Erythroblast (primary cell): ENCODE measurements at regions not wholly inside any gene's neighbourhood (a gene's known extent, or its start where the extent isn't known, plus 50 kb on each side); places are given as distances from the start of the nearest gene placed in this dataset.

ENCODE experiments used
- GATA1 ChIP-seq: IDR thresholded peaks from 2 replicates; pipeline ENCODE4 v1.6.1; 2011; ENCODE audit warnings: low read depth, mild to moderate bottlenecking, control low read depth, low read length, moderate library complexity
- POLR2A ChIP-seq: IDR thresholded peaks from 2 replicates; pipeline ENCODE4 v1.6.1; 2011; ENCODE audit warnings: mild to moderate bottlenecking, low read length

DNA sequence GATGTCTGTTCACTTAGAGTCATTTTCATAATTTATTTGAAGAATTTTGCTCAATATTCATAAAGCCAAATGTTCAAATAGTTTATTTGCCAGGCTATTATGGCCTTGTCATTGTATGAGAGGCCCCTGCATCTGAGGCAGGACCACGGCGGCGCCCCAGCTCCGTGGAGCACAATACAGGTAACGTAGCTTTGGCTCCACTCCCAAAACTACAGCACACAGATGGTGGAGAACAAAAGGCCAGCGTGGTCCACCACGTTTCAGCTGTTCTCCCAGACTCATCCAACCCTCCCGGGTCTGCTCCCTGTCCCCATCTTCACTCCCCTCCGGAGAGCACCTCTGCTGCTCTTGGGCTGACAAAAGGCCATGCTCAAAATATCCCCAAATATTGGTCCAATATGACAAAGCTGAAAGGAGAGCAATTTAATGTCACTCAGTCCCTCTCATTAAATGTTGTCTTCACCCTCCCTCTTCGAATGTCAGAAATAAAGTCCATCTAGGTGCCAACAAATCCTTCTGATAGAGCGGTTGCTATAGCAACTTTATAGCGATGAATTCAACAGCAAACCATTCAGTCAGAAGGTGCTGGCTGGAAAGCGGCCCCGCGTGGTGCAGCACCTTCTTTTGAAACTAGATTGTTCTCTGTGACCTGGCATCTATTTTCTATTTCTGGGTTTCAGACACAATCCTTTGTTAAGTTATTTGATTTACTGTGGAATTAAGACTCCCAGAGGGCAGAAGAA lies 504.3 kb downstream of the ARHGEF28 start:
- no peak for TF ChIP-seq POLR2A
- TF ChIP-seq GATA1 = no peak
